Endothelial cell of umbilical vein (primary cell): ENCODE measurements at regions not wholly inside any gene's neighbourhood (a gene's known extent, or its start where the extent isn't known, plus 50 kb on each side); places are given as distances from the start of the nearest gene placed in this dataset.
A peak's percentile ranks its signal among the peaks of the same experiment; 100 is the strongest.

Experiments
- BruUV-seq: library from RNA; stranded (reverse); fragments of 400-500 nt; replicated peaks from 2 replicates; lab custom pipeline; 2021; lab: Mats Ljungman, UMichigan
- CTCF ChIA-PET: fragments of 300-600, 350-600 bp; sonication (Branson Sonifier 250); formaldehyde crosslinking; loops from one replicate; lab custom pipeline; 2021; ENCODE audit warnings: antibody characterized with exemption, inconsistent platforms; lab: Charles Lee
- POLR2A ChIA-PET: fragments of 300-600, 350-600 bp; sonication (Branson Sonifier 250); formaldehyde crosslinking; loops from one replicate; lab custom pipeline; 2021; ENCODE audit warnings: antibody characterized with exemption, inconsistent platforms; lab: Charles Lee
- DNase-seq: peaks from one replicate; pipeline ENCODE4 v3.0.0-alpha.2; 2011; ENCODE audit warnings: low read depth, low spot score
- FAIRE-seq: peaks from 2 replicates; lab custom pipeline; 2011; peaks lifted over from hg19 to GRCh38; lab: Jason Lieb, UNC
- H2AFZ ChIP-seq: 2 replicates; pipeline ENCODE4 v1.6.0; 2012; ENCODE audit warnings: low read depth, low read length, control low read depth, inconsistent platforms
- H3K27ac ChIP-seq: 2 replicates; pipeline ENCODE4 v1.5.1; 2011; ENCODE audit warnings: low read depth, mild to moderate bottlenecking, control low read depth, low read length, moderate library complexity; ENCODE audit not compliant: insufficient read depth
- H3K27me3 ChIP-seq, 2 experiments: 2 replicates each; pipeline versions ENCODE4 v1.6.0 to v1.6.1; 2011; ENCODE audit warnings: low read length in 2 of 2, mixed read lengths in 1 of 2; ENCODE audit not compliant: control insufficient read depth in 2 of 2, insufficient read depth in 2 of 2
- H3K36me3 ChIP-seq, 2 experiments: 2 replicates in 1 of 2; 3 replicates in 1 of 2; pipeline ENCODE4 v1.5.1; 2011; ENCODE audit warnings: low read length in 2 of 2, mild to moderate bottlenecking in 1 of 2, moderate library complexity in 1 of 2; ENCODE audit not compliant: control insufficient read depth in 2 of 2, insufficient read depth in 2 of 2; ENCODE audit errors: extremely low read depth in 1 of 2
- H3K4me1 ChIP-seq: 3 replicates; pipeline ENCODE4 v1.5.1; 2011; ENCODE audit warnings: mild to moderate bottlenecking, low read length; ENCODE audit not compliant: control insufficient read depth, insufficient read depth; ENCODE audit errors: extremely low read depth
- H3K4me2 ChIP-seq: 2 replicates; pipeline ENCODE4 v1.6.1; 2011; ENCODE audit warnings: low read length, control low read depth, mixed read lengths; ENCODE audit not compliant: insufficient read depth
- H3K4me3 ChIP-seq, 3 experiments: fragments of 200-600 bp in 1 of 3; sonication (generic), shearing (Covaris generic) in 1 of 3; replicated peaks in 1 of 3; 2 replicates each; pipeline ENCODE4 v1.5.1; 2011 to 2016; ENCODE audit warnings: control low read depth in 3 of 3, low read length in 3 of 3, mild to moderate bottlenecking in 2 of 3, inconsistent platforms in 1 of 3, low read depth in 1 of 3, moderate library complexity in 1 of 3; ENCODE audit not compliant: insufficient read depth in 1 of 3
- H3K79me2 ChIP-seq: 2 replicates; pipeline ENCODE4 v1.6.0; 2012; ENCODE audit warnings: low read length, inconsistent platforms; ENCODE audit not compliant: control insufficient read depth, insufficient read depth
- H3K9ac ChIP-seq: replicated peaks from 2 replicates; pipeline ENCODE3; 2011; ENCODE audit warnings: low read length, control low read depth; ENCODE audit not compliant: insufficient read depth; ENCODE audit errors: extremely low read depth
- H3K9me1 ChIP-seq: replicated peaks from 3 replicates; pipeline ENCODE4 v1.6.0; 2011; ENCODE audit warnings: mild to moderate bottlenecking, low read length; ENCODE audit not compliant: control insufficient read depth, insufficient read depth; ENCODE audit errors: extremely low read depth
- H3K9me3 ChIP-seq: replicated peaks from 2 replicates; pipeline ENCODE4 v1.5.1; 2012; ENCODE audit warnings: low read length, inconsistent platforms; ENCODE audit not compliant: control insufficient read depth, insufficient read depth
- H4K20me1 ChIP-seq: replicated peaks from 2 replicates; pipeline ENCODE3; 2011; ENCODE audit warnings: mild to moderate bottlenecking, low read length; ENCODE audit not compliant: control insufficient read depth, insufficient read depth; ENCODE audit errors: extremely low read depth
- EZH2 ChIP-seq: IDR thresholded peaks from 2 replicates; pipeline ENCODE4 v1.6.1; 2012; ENCODE audit warnings: borderline replicate concordance, low read depth, mild to moderate bottlenecking, moderate library complexity, low read length, inconsistent platforms; ENCODE audit not compliant: severe bottlenecking
- FOS ChIP-seq: IDR thresholded peaks from 2 replicates; pipeline ENCODE4 v1.6.1; 2011; ENCODE audit warnings: mild to moderate bottlenecking, low read length, moderate library complexity, borderline replicate concordance; ENCODE audit not compliant: insufficient read depth
- GATA2 ChIP-seq: IDR thresholded peaks from 2 replicates; pipeline ENCODE4 v1.7.0; 2011; ENCODE audit warnings: low read depth, mild to moderate bottlenecking, moderate library complexity, mixed read lengths, low read length; ENCODE audit not compliant: insufficient read length, insufficient read depth
- JUN ChIP-seq: IDR thresholded peaks from 2 replicates; pipeline ENCODE4 v1.6.1; 2011; ENCODE audit warnings: borderline replicate concordance, low read depth; ENCODE audit not compliant: insufficient read length, insufficient read depth
- MAX ChIP-seq: IDR thresholded peaks from 2 replicates; pipeline ENCODE4 v1.6.1; 2011; ENCODE audit not compliant: insufficient read depth, insufficient read length
- MYC ChIP-seq: IDR thresholded peaks from one replicate; pipeline ENCODE4 v1.6.1; 2011; ENCODE audit warnings: mild to moderate bottlenecking, low read depth, low read length
- POLR2A ChIP-seq: IDR thresholded peaks from 2 replicates; pipeline ENCODE4 v1.6.1; 2012; ENCODE audit warnings: low read depth, mild to moderate bottlenecking, control low read depth, low read length
- POLR2AphosphoS5 ChIP-seq: IDR thresholded peaks from 2 replicates; pipeline ENCODE4 v1.6.1; 2012; ENCODE audit warnings: low read depth, mild to moderate bottlenecking, control low read depth, low read length, moderate library complexity; ENCODE audit not compliant: insufficient read depth
- dilution Hi-C: fragments of 300-500 bp; cut with MboI; formaldehyde crosslinking; loops from one replicate; pipeline ENCODE4 v1.15.0; 2019; ENCODE audit warnings: low sequenced_read_pairs; ENCODE audit not compliant: extremely low pct_ligation_motif_present
- intact Hi-C: fragments of 100-400 bp; cut with micrococcal nuclease; formaldehyde crosslinking; loops from one replicate; pipeline ENCODE4 v1.10.0; 2022
- TF ChIP-seq, protein P1 (sequence below), 2 donors: IDR thresholded peaks; 1 replicate in 1 of 2; 2 replicates in 1 of 2; pipeline ENCODE4 v1.5.1; 2011; ENCODE audit warnings: low read length in 2 of 2, mild to moderate bottlenecking in 2 of 2, moderate library complexity in 2 of 2, control low read depth in 1 of 2, inconsistent platforms in 1 of 2, low read depth in 1 of 2; ENCODE audit not compliant: insufficient read depth in 1 of 2; ENCODE audit errors: extremely low read depth in 1 of 2

DNA sequence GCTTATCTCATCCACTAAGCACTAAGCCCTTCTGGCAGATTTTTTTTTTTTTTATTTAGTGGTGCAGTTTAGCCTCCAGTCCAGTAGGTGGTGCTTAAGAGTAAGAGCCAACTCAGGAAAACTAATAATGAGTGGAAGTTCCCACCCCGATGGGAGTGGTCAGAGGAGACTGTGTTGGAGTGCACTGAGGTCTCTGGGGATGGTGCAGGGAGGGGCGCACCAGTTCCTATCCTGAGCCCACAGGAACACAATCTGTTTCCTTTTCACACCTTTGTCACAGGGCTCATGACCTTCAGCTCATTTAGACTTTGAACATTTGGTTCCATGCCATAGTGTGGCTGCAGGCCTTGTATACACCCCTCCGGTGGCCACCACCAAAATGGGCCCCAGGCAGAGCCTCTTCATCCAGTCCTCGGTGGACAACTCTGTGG is 367.4 kb downstream of the SPRY2 start:
- no peaks in the 10 kb centered on the region for H3K79me2 ChIP-seq
- H3K27ac ChIP-seq = no peak overlapping the region
- intact Hi-C loops = loop anchor here (1.0 to 10.0 kb wide), 3 partner anchors 198 to 1041 kb away; no protein-coding TSS in a partner anchor
- DNase-seq (no peak), FAIRE-seq (no peak)
- no peaks in the 10 kb centered on the region for H3K4me1 ChIP-seq
- no peaks in the 10 kb centered on the region for H3K9me3 ChIP-seq
- H3K4me2 ChIP-seq = no peak overlapping the region
- H3K9me1 ChIP-seq = no peaks in the 10 kb centered on the region
- H3K4me3 ChIP-seq = no peak overlapping the region
- BruUV-seq = no TSS peak
- no peak overlapping the region for H2AFZ ChIP-seq
- CTCF ChIA-PET = no interaction called here
- dilution Hi-C loops = no loop called here
- no peak for TF ChIP-seq MYC
- TF ChIP-seq, protein P1, sequence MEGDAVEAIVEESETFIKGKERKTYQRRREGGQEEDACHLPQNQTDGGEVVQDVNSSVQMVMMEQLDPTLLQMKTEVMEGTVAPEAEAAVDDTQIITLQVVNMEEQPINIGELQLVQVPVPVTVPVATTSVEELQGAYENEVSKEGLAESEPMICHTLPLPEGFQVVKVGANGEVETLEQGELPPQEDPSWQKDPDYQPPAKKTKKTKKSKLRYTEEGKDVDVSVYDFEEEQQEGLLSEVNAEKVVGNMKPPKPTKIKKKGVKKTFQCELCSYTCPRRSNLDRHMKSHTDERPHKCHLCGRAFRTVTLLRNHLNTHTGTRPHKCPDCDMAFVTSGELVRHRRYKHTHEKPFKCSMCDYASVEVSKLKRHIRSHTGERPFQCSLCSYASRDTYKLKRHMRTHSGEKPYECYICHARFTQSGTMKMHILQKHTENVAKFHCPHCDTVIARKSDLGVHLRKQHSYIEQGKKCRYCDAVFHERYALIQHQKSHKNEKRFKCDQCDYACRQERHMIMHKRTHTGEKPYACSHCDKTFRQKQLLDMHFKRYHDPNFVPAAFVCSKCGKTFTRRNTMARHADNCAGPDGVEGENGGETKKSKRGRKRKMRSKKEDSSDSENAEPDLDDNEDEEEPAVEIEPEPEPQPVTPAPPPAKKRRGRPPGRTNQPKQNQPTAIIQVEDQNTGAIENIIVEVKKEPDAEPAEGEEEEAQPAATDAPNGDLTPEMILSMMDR (IDR thresholded peaks at IDR 0.05; ENCODE audit: extremely low read depth in 1 of 2, insufficient read depth in 1 of 2, low read depth in 1 of 2, low read length in 2 of 2) = peak; percentile 36
- no peaks in the 10 kb centered on the region for H4K20me1 ChIP-seq
- no peak overlapping the region for H3K9ac ChIP-seq
- POLR2A ChIA-PET = no interaction called here
- no peaks in the 10 kb centered on the region for H3K27me3 ChIP-seq
- no peaks in the 10 kb centered on the region for H3K36me3 ChIP-seq

GRCh38 chr13:79972066-79972569 is 368.8 kb downstream of the SPRY2 start:
- BruUV-seq = no TSS peak
- no peaks in the 10 kb centered on the region for H3K9me1 ChIP-seq
- no peaks in the 10 kb centered on the region for H3K27me3 ChIP-seq
- H2AFZ ChIP-seq = no peak overlapping the region
- DNase-seq = no peak
- POLR2A ChIA-PET = no interaction called here
- intact Hi-C loops (loop anchor here (10.0 kb wide), 2 partner anchors 297 to 1043 kb away; no protein-coding TSS in a partner anchor), dilution Hi-C loops (no loop called here)
- H3K79me2 ChIP-seq = no peaks in the 10 kb centered on the region
- H3K4me3 ChIP-seq = no peak overlapping the region
- TF ChIP-seq GATA2 = no peak
- TF ChIP-seq MYC = no peak
- no peak for TF ChIP-seq POLR2A
- no peak for TF ChIP-seq MAX
- TF ChIP-seq JUN = no peak
- TF ChIP-seq POLR2AphosphoS5 = no peak
- TF ChIP-seq FOS = no peak
- TF ChIP-seq EZH2 = no peak
- TF ChIP-seq, protein P1 (IDR thresholded peaks at IDR 0.05; ENCODE audit: extremely low read depth in 1 of 2, insufficient read depth in 1 of 2, low read depth in 1 of 2, low read length in 2 of 2) = no peak
- H3K9ac ChIP-seq = no peak overlapping the region
- H3K36me3 ChIP-seq = no peaks in the 10 kb centered on the region
- FAIRE-seq = no peak
- H3K4me2 ChIP-seq = no peak overlapping the region
- H3K27ac ChIP-seq = no peak overlapping the region
- no peaks in the 10 kb centered on the region for H3K4me1 ChIP-seq
- CTCF ChIA-PET = no interaction called here
- H3K9me3 ChIP-seq = no peaks in the 10 kb centered on the region
- H4K20me1 ChIP-seq = no peaks in the 10 kb centered on the region
